ENCODE measurements at regions not wholly inside any gene's neighbourhood (a gene's known extent, or its start where the extent isn't known, plus 50 kb on each side); places are given as distances from the start of the nearest gene placed in this dataset.

- Histone ChIP-seq H3K9me2 (ENCODE audit: insufficient read depth) (no peaks in the 10 kb centered on the region), H3K9me3 (ENCODE audit: control insufficient read depth in 1 of 2, insufficient read depth in 1 of 2, low read depth in 1 of 2, low read length in 2 of 2) (no peaks in the 10 kb centered on the region), H3K4me2 (ENCODE audit: low read length) (no peak overlapping the region), H3K36me3 (ENCODE audit: control insufficient read depth in 1 of 2, insufficient read depth in 2 of 2, low read length in 2 of 2) (no peaks in the 10 kb centered on the region), H4K20me1 (ENCODE audit: insufficient read depth) (no peaks in the 10 kb centered on the region), H3K79me2 (ENCODE audit: insufficient read depth, low read length) (no peaks in the 10 kb centered on the region), H3K27me3 (ENCODE audit: insufficient read depth, low read length) (peaks cover 31% of the 10 kb centered on the region), H3K4me1 (ENCODE audit: control insufficient read depth in 1 of 2, insufficient read depth in 2 of 2, low read length in 2 of 2) (peaks cover 0 to 7% of the 10 kb centered on the region in 2 experiments; a peak in 2 of 4 replicates), H3K4me3 (replicated peaks in 1 of 2; ENCODE audit: low read depth in 1 of 2, low read length in 2 of 2) (no peak overlapping the region), H2AFZ (ENCODE audit: low read depth, low read length, poor library complexity, severe bottlenecking) (no peak overlapping the region), H3K9ac (ENCODE audit: low read length) (no peak overlapping the region), H3K27ac (ENCODE audit: low read depth, low read length) (no peak overlapping the region)
- RAD21 ChIA-PET (ENCODE audit: low non-redundant PET in 1 of 2, low total read pairs in 2 of 2, uncharacterized antibody in 2 of 2, unreplicated experiment in 2 of 2), result no interaction called here
- TF ChIP-seq, protein P1, sequence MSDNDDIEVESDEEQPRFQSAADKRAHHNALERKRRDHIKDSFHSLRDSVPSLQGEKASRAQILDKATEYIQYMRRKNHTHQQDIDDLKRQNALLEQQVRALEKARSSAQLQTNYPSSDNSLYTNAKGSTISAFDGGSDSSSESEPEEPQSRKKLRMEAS (IDR thresholded peaks at IDR 0.05), result no peak
- TF ChIP-seq SP1 (IDR thresholded peaks at IDR 0.05; ENCODE audit: low read depth), result no peak
- no peak for TF ChIP-seq EZH2phosphoT487 (IDR thresholded peaks at IDR 0.05; ENCODE audit: borderline replicate concordance)
- TF ChIP-seq SIN3A (IDR thresholded peaks at IDR 0.05; ENCODE audit: low read depth), result no peak
- no peak for TF ChIP-seq ELF1 (IDR thresholded peaks at IDR 0.05; ENCODE audit: borderline replicate concordance, low read depth)
- TF ChIP-seq ZNF274 (IDR thresholded peaks at IDR 0.05; ENCODE audit: low read depth, low read length), result no peak
- no peak for TF ChIP-seq YY1 (IDR thresholded peaks at IDR 0.05; ENCODE audit: extremely low read depth, insufficient replicate concordance, low read depth, low read length)
- TF ChIP-seq, protein P2, sequence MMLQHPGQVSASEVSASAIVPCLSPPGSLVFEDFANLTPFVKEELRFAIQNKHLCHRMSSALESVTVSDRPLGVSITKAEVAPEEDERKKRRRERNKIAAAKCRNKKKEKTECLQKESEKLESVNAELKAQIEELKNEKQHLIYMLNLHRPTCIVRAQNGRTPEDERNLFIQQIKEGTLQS (IDR thresholded peaks at IDR 0.05), result no peak
- TF ChIP-seq ZBTB33 (IDR thresholded peaks at IDR 0.05; ENCODE audit: extremely low read depth, insufficient replicate concordance, low read length), result no peak
- no peak for TF ChIP-seq SRF (IDR thresholded peaks at IDR 0.05; ENCODE audit: low read depth)
- no peak for TF ChIP-seq ZFX (IDR thresholded peaks at IDR 0.05)
- CTCF ChIA-PET, result no interaction called here
- POLR2A ChIA-PET, result no interaction called here
- no peak for DNase-seq (ENCODE audit: low read depth, low spot score)
- no TSS peak for BruUV-seq (replicated peaks)
- no peak for ATAC-seq
- intact Hi-C loops (cut with micrococcal nuclease), result no loop called here
Observed at GRCh38 chr20:58023781-58024180, 204.7 kb downstream of the ANKRD60 start.

Data from HCT116 (cell line).